Vagina (tissue), 2 donors: ENCODE measurements at regions not wholly inside any gene's neighbourhood (a gene's known extent, or its start where the extent isn't known, plus 50 kb on each side); places are given as distances from the start of the nearest gene placed in this dataset.

Experiments
- DNase-seq, 2 donors: peaks; one replicate each; pipeline ENCODE4 v3.0.0-alpha.2; 2017; ENCODE audit errors: extremely low spot score in 2 of 2
- H3K27ac ChIP-seq: fragments of 200-600 bp; sonication (generic); one replicate; pipeline ENCODE4 v1.5.1; 2019
- H3K27me3 ChIP-seq: fragments of 200-600 bp; sonication (generic); one replicate; pipeline ENCODE4 v1.5.1; 2019
- H3K36me3 ChIP-seq, 2 donors: fragments of 200-600 bp; sonication (generic); one replicate each; pipeline ENCODE4 v1.5.1; 2017 to 2019
- H3K4me1 ChIP-seq: fragments of 200-600 bp; sonication (generic); one replicate; pipeline ENCODE4 v1.5.1; 2019
- H3K4me3 ChIP-seq, 2 donors: fragments of 200-600 bp; sonication (generic); 1 replicate in 1 of 2; 2 replicates in 1 of 2; pipeline ENCODE4 v1.5.1; 2016 to 2019
- H3K9me3 ChIP-seq: fragments of 200-600 bp; sonication (generic); one replicate; pipeline ENCODE4 v1.5.1; 2019
- CTCF ChIP-seq, 3 experiments: fragments of 450-650 bp in 2 of 3; fragments of 200-600 bp in 1 of 3; sonication (generic) in 1 of 3; IDR thresholded peaks; one replicate each; pipeline ENCODE4 v1.5.1; 2017 to 2019; ENCODE audit warnings: antibody characterized with exemption in 3 of 3, mild to moderate bottlenecking in 2 of 3, moderate library complexity in 2 of 3
- POLR2A ChIP-seq, 2 donors: fragments of 450-650 bp; IDR thresholded peaks; one replicate each; pipeline ENCODE4 v1.6.1; 2017; ENCODE audit warnings: antibody characterized with exemption in 2 of 2, mild to moderate bottlenecking in 2 of 2, moderate library complexity in 2 of 2
- POLR2AphosphoS5 ChIP-seq, 2 donors: sonication (generic); formaldehyde crosslinking; IDR thresholded peaks; one replicate each; pipeline ENCODE4 v1.9.0; 2017; ENCODE audit warnings: antibody characterized with exemption in 2 of 2, mild to moderate bottlenecking in 2 of 2, low read depth in 1 of 2; ENCODE audit not compliant: insufficient read depth in 1 of 2
- intact Hi-C: fragments of 100-400 bp; cut with DNase I; formaldehyde crosslinking; loops from one replicate; pipeline ENCODE4 v1.15.1; 2023

GRCh38 chr2:76599732-76600368 lies 889.1 kb upstream of the GCFC2 start:
- Histone ChIP-seq H3K27ac (no peak overlapping the region), H3K36me3 (no peaks in the 10 kb centered on the region), H3K9me3 (no peaks in the 10 kb centered on the region), H3K4me1 (no peaks in the 10 kb centered on the region), H3K27me3 (no peaks in the 10 kb centered on the region), H3K4me3 (no peak overlapping the region)
- no peak for DNase-seq
- TF ChIP-seq POLR2AphosphoS5 (IDR thresholded peaks at IDR 0.05; ENCODE audit: insufficient read depth in 1 of 2, low read depth in 1 of 2) (no peak), CTCF (IDR thresholded peaks at IDR 0.05) (peak in 2 of 3 experiments; percentile 45 to 48), POLR2A (IDR thresholded peaks at IDR 0.05) (no peak)
- intact Hi-C loops = no loop called here

DNA sequence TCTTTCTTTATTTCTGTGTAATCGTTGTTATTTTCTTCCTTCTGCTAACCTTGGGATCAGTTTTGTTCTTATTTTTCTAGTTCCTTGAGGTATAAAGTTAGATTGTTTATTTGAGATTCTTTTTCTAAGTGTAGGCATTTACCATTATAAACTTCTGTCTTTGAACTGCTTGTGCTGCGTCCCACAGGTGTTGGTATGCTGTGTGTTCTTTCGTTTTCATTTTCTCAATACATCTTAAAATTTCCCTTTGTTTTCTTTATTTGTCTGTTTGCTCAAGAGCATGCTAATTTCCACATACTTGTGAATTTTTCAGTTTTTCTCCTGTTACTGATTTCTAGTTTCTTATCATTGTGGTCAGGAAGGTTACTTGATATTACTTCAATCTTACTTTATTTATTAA lies 873.8 kb upstream of the GCFC2 start:
- no peak for DNase-seq
- H3K27ac ChIP-seq = no peak overlapping the region
- H3K36me3 ChIP-seq = no peaks in the 10 kb centered on the region
- intact Hi-C loops = no loop called here
- H3K27me3 ChIP-seq = no peaks in the 10 kb centered on the region
- no peak for TF ChIP-seq CTCF (IDR thresholded peaks at IDR 0.05)
- no peak for TF ChIP-seq POLR2A (IDR thresholded peaks at IDR 0.05)
- no peak for TF ChIP-seq POLR2AphosphoS5 (IDR thresholded peaks at IDR 0.05; ENCODE audit: insufficient read depth in 1 of 2, low read depth in 1 of 2)
- H3K4me3 ChIP-seq = no peak overlapping the region
- no peaks in the 10 kb centered on the region for H3K4me1 ChIP-seq
- H3K9me3 ChIP-seq = no peaks in the 10 kb centered on the region

GRCh38 chr2:76579911-76580310 lies 869.2 kb upstream of the GCFC2 start:
- Histone ChIP-seq H3K4me3 (no peak overlapping the region), H3K9me3 (no peaks in the 10 kb centered on the region), H3K4me1 (no peaks in the 10 kb centered on the region), H3K27me3 (no peaks in the 10 kb centered on the region), H3K27ac (no peak overlapping the region), H3K36me3 (no peaks in the 10 kb centered on the region)
- intact Hi-C loops = no loop called here
- DNase-seq = no peak
- TF ChIP-seq POLR2AphosphoS5 (IDR thresholded peaks at IDR 0.05; ENCODE audit: insufficient read depth in 1 of 2, low read depth in 1 of 2) (no peak), CTCF (IDR thresholded peaks at IDR 0.05) (no peak), POLR2A (IDR thresholded peaks at IDR 0.05) (no peak)

DNA sequence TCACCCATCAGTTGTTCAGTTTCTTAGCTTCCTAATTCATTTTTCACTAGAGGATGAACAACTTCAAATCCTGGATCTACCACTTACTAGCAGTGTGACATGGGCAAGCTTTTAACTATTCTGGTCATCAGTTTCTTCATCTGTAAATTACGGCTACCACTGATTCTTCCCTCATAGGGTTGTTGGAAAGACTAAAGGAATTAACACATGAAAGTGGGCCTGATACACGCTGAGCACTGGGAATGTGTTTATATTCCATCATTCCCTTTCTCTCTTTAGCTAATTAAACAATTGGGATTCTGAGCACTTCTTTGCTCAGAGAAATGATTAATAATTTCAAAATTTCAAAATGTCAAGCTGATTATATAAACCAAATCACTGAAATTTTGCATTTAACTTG lies 862.3 kb upstream of the GCFC2 start:
- no peak overlapping the region for H3K27ac ChIP-seq
- no peaks in the 10 kb centered on the region for H3K36me3 ChIP-seq
- no peaks in the 10 kb centered on the region for H3K9me3 ChIP-seq
- no peak overlapping the region for H3K4me3 ChIP-seq
- DNase-seq = no peak
- TF ChIP-seq POLR2A (IDR thresholded peaks at IDR 0.05) = no peak
- no peak for TF ChIP-seq CTCF (IDR thresholded peaks at IDR 0.05)
- intact Hi-C loops = no loop called here
- no peaks in the 10 kb centered on the region for H3K4me1 ChIP-seq
- no peaks in the 10 kb centered on the region for H3K27me3 ChIP-seq

- Histone ChIP-seq H3K9me3 (no peaks in the 10 kb centered on the region), H3K27me3 (no peaks in the 10 kb centered on the region), H3K4me1 (no peaks in the 10 kb centered on the region), H3K36me3 (no peaks in the 10 kb centered on the region), H3K4me3 (no peak overlapping the region), H3K27ac (no peak overlapping the region)
- no peak for DNase-seq
- intact Hi-C loops = no loop called here
- no peak for TF ChIP-seq POLR2A (IDR thresholded peaks at IDR 0.05)
- no peak for TF ChIP-seq CTCF (IDR thresholded peaks at IDR 0.05)
- no peak for TF ChIP-seq POLR2AphosphoS5 (IDR thresholded peaks at IDR 0.05; ENCODE audit: insufficient read depth in 1 of 2, low read depth in 1 of 2)
These were observed 859.1 kb upstream of the GCFC2 start for GRCh38 chr2:76569819-76570218.
